ENCODE measurements at regions not wholly inside any gene's neighbourhood (a gene's known extent, or its start where the extent isn't known, plus 50 kb on each side); places are given as distances from the start of the nearest gene placed in this dataset.

GRCh38 chr2:120930236-120930635 is 194.6 kb downstream of the GLI2 start:
- TF ChIP-seq CTCF (conservative IDR thresholded peaks at IDR 0.05) (no peak), ZFX (IDR thresholded peaks at IDR 0.05) (no peak)

Data from C4-2B (cell line).